ENCODE measurements at regions not wholly inside any gene's neighbourhood (a gene's known extent, or its start where the extent isn't known, plus 50 kb on each side); places are given as distances from the start of the nearest gene placed in this dataset.

- Histone ChIP-seq H3K4me3 (no peak overlapping the region), H3K36me3 (no peaks in the 10 kb centered on the region), H3K27me3 (replicated peaks in 1 of 7) (no peaks in the 10 kb centered on the region), H3K9me3 (no peaks in the 10 kb centered on the region), H3K4me1 (peaks cover 16 to 35% (median 27%) of the 10 kb centered on the region in 6 donors), H3K27ac (peak overlapping the region in 5 of 8 donors; percentile 21 to 66 (median 47))
- TF ChIP-seq POLR2A (IDR thresholded peaks at IDR 0.05) (no peak), CTCF (IDR thresholded peaks at IDR 0.05 in 8 of 11, conservative IDR thresholded peaks at IDR 0.05 in 3 of 11) (no peak), POLR2AphosphoS5 (IDR thresholded peaks at IDR 0.05) (no peak)
- no peak for DNase-seq
- intact Hi-C loops (cut with DNase I; ENCODE audit: low total_unique reads): no loop called here
These were observed 208.6 kb downstream of the NFKBIZ start for GRCh38 chr3:102057781-102058421.

GRCh38 chr3:102059145-102059943 is 210.0 kb downstream of the NFKBIZ start:
- TF ChIP-seq POLR2A (IDR thresholded peaks at IDR 0.05) (no peak), CTCF (IDR thresholded peaks at IDR 0.05 in 8 of 11, conservative IDR thresholded peaks at IDR 0.05 in 3 of 11) (no peak), POLR2AphosphoS5 (IDR thresholded peaks at IDR 0.05) (no peak)
- peak overlapping the region in 6 of 8 donors; percentile 19 to 66 (median 46) for H3K27ac ChIP-seq
- H3K4me1 ChIP-seq: peaks cover 16 to 35% (median 27%) of the 10 kb centered on the region in 6 donors
- WGBS, 5 donors: 64 to 78% (median 67%) methylated on average over 8 of the region's 8 CpGs
- H3K27me3 ChIP-seq (replicated peaks in 1 of 7): no peaks in the 10 kb centered on the region
- H3K9me3 ChIP-seq: no peaks in the 10 kb centered on the region
- intact Hi-C loops (cut with DNase I; ENCODE audit: low total_unique reads): no loop called here
- no peaks in the 10 kb centered on the region for H3K36me3 ChIP-seq
- no peak overlapping the region for H3K4me3 ChIP-seq
- no peak for DNase-seq

GRCh38 chr3:102060814-102061213 is 211.5 kb downstream of the NFKBIZ start:
- 69 to 88% (median 79%) methylated on average over 1 of the region's 1 CpG for WGBS, 5 donors
- peaks cover 16 to 35% (median 27%) of the 10 kb centered on the region in 6 donors for H3K4me1 ChIP-seq
- no peaks in the 10 kb centered on the region for H3K36me3 ChIP-seq
- no peak overlapping the region for H3K4me3 ChIP-seq
- intact Hi-C loops (cut with DNase I; ENCODE audit: low total_unique reads): no loop called here
- TF ChIP-seq POLR2AphosphoS5 (IDR thresholded peaks at IDR 0.05) (no peak), CTCF (IDR thresholded peaks at IDR 0.05 in 8 of 11, conservative IDR thresholded peaks at IDR 0.05 in 3 of 11) (no peak), POLR2A (IDR thresholded peaks at IDR 0.05) (no peak)
- H3K27ac ChIP-seq: no peak overlapping the region
- DNase-seq: no peak
- no peaks in the 10 kb centered on the region for H3K27me3 ChIP-seq (replicated peaks in 1 of 7)
- no peaks in the 10 kb centered on the region for H3K9me3 ChIP-seq

- Histone ChIP-seq H3K36me3 (no peaks in the 10 kb centered on the region), H3K27ac (no peak overlapping the region), H3K4me1 (peaks cover 5 to 20% (median 13%) of the 10 kb centered on the region in 6 donors), H3K27me3 (replicated peaks in 1 of 7) (no peaks in the 10 kb centered on the region), H3K9me3 (no peaks in the 10 kb centered on the region), H3K4me3 (no peak overlapping the region)
- TF ChIP-seq CTCF (IDR thresholded peaks at IDR 0.05 in 8 of 11, conservative IDR thresholded peaks at IDR 0.05 in 3 of 11) (no peak), POLR2A (IDR thresholded peaks at IDR 0.05) (no peak), POLR2AphosphoS5 (IDR thresholded peaks at IDR 0.05) (no peak)
- peak; percentile 54 for DNase-seq
- intact Hi-C loops (cut with DNase I; ENCODE audit: low total_unique reads): no loop called here
- WGBS, 5 donors: 82 to 97% (median 94%) methylated on average over 8 of the region's 8 CpGs
These were observed 214.3 kb downstream of the NFKBIZ start for GRCh38 chr3:102063572-102063971.

Measured in spleen (tissue), 11 donors.